SK-N-SH (cell line): ENCODE measurements at regions not wholly inside any gene's neighbourhood (a gene's known extent, or its start where the extent isn't known, plus 50 kb on each side); places are given as distances from the start of the nearest gene placed in this dataset.

Experiments used
- CTCF ChIA-PET: fragments of 300-600, 350-600 bp; formaldehyde crosslinking; extraction: SDS; loops from one replicate; lab custom pipeline; 2021; lab: Yijun Ruan, JAX
- POLR2A ChIA-PET: fragments of 350-600 bp; sonication (Branson Sonifier 250); formaldehyde crosslinking; extraction: SDS; loops from one replicate; lab custom pipeline; 2020; ENCODE audit warnings: antibody characterized with exemption, inconsistent platforms; lab: Yijun Ruan, JAX
- DNase-seq: peaks from one replicate; pipeline ENCODE4 v3.0.0; 2012
- H2AFZ ChIP-seq: fragments of 200-600 bp; sonication (generic); 2 replicates; pipeline ENCODE4 v1.8.1; 2016; ENCODE audit warnings: antibody characterized with exemption, mild to moderate bottlenecking, low read depth
- H3F3A ChIP-seq: fragments of 200-600 bp; sonication (generic); replicated peaks from 2 replicates; pipeline ENCODE3; 2016; ENCODE audit warnings: antibody characterized with exemption, mild to moderate bottlenecking; ENCODE audit not compliant: insufficient read depth
- H3K27ac ChIP-seq, 2 experiments: fragments of 200-500 bp in 1 of 2; fragments of 200-600 bp in 1 of 2; sonication (Bioruptor generic) in 1 of 2; sonication (generic), shearing (Covaris generic) in 1 of 2; 2 replicates each; pipeline versions ENCODE4 v1.5.1 to v1.6.1; 2014 to 2016; ENCODE audit warnings: low read depth in 2 of 2, inconsistent platforms in 1 of 2, low read length in 1 of 2, mild to moderate bottlenecking in 1 of 2, mixed read lengths in 1 of 2
- H3K27me3 ChIP-seq: fragments of 200-600 bp; sonication (generic), shearing (Covaris generic); 2 replicates; pipeline ENCODE4 v1.6.1; 2016; ENCODE audit warnings: mixed run types; ENCODE audit not compliant: insufficient read depth
- H3K36me3 ChIP-seq, 2 experiments: fragments of 200-500 bp in 1 of 2; fragments of 200-600 bp in 1 of 2; sonication (Bioruptor generic) in 1 of 2; sonication (generic) in 1 of 2; replicated peaks in 1 of 2; 2 replicates each; pipeline versions ENCODE3 to v1.5.1; 2014 to 2016; ENCODE audit warnings: low read length in 1 of 2, mild to moderate bottlenecking in 1 of 2; ENCODE audit not compliant: insufficient read depth in 2 of 2, control insufficient read depth in 1 of 2
- H3K4me1 ChIP-seq, 2 experiments: fragments of 200-500 bp in 1 of 2; fragments of 200-600 bp in 1 of 2; sonication (Bioruptor generic) in 1 of 2; sonication (generic), shearing (Covaris generic) in 1 of 2; 2 replicates each; pipeline versions ENCODE4 v1.5.1 to v1.6.1; 2014 to 2016; ENCODE audit warnings: low read depth in 1 of 2, low read length in 1 of 2, mixed run types in 1 of 2; ENCODE audit not compliant: insufficient read depth in 2 of 2, control insufficient read depth in 1 of 2
- H3K4me2 ChIP-seq: fragments of 200-600 bp; sonication (generic), shearing (Covaris generic); 2 replicates; pipeline ENCODE4 v1.6.1; 2017; ENCODE audit warnings: mixed run types
- H3K4me3 ChIP-seq, 2 experiments: fragments of 200-500 bp in 1 of 2; fragments of 200-600 bp in 1 of 2; sonication (Bioruptor generic) in 1 of 2; sonication (generic), shearing (Covaris generic) in 1 of 2; 2 replicates each; pipeline versions ENCODE4 v1.5.1 to v1.8.1; 2014 to 2016; ENCODE audit warnings: low read depth in 2 of 2, inconsistent platforms in 1 of 2, low read length in 1 of 2, mild to moderate bottlenecking in 1 of 2, mixed read lengths in 1 of 2, moderate library complexity in 1 of 2
- H3K79me2 ChIP-seq: fragments of 200-600 bp; sonication (generic); 2 replicates; pipeline ENCODE4 v1.8.1; 2017; ENCODE audit warnings: mild to moderate bottlenecking; ENCODE audit not compliant: insufficient read depth
- H3K9ac ChIP-seq: fragments of 200-600 bp; sonication (generic); 2 replicates; pipeline ENCODE4 v1.6.1; 2017; ENCODE audit warnings: mixed run types
- H3K9me2 ChIP-seq: fragments of 200-600 bp; sonication (generic); 2 replicates; pipeline ENCODE4 v1.6.1; 2017; ENCODE audit warnings: mixed run types
- H3K9me3 ChIP-seq: fragments of 200-600 bp; sonication (generic); 2 replicates; pipeline ENCODE4 v1.6.1; 2017; ENCODE audit warnings: mixed run types, mild to moderate bottlenecking, moderate library complexity
- H4K20me1 ChIP-seq: fragments of 200-600 bp; sonication (generic); 2 replicates; pipeline ENCODE4 v1.6.1; 2017; ENCODE audit warnings: mild to moderate bottlenecking, mixed run types; ENCODE audit not compliant: insufficient read depth
- CHD2 ChIP-seq: fragments of 150-350 bp; IDR thresholded peaks from 2 replicates; pipeline ENCODE4 v1.6.1; 2018; ENCODE audit warnings: low read length; ENCODE audit not compliant: partially characterized antibody
- ELF1 ChIP-seq: IDR thresholded peaks from 2 replicates; pipeline ENCODE4 v1.4.0; 2012
- FOXM1 ChIP-seq: IDR thresholded peaks from 2 replicates; pipeline ENCODE4 v1.4.0; 2012; ENCODE audit warnings: low read depth, mild to moderate bottlenecking
- GATA2 ChIP-seq: sonication (generic); formaldehyde crosslinking; IDR thresholded peaks from 2 replicates; pipeline ENCODE4 v1.5.0; 2020; ENCODE audit warnings: mild to moderate bottlenecking, missing genetic modification reagents
- MAX ChIP-seq: IDR thresholded peaks from 2 replicates; pipeline ENCODE4 v1.4.0; 2012; ENCODE audit warnings: low read depth
- MEF2A ChIP-seq: IDR thresholded peaks from 2 replicates; pipeline ENCODE4 v1.4.0; 2012; ENCODE audit warnings: low read depth, borderline replicate concordance
- POLR2AphosphoS5 ChIP-seq: IDR thresholded peaks from 2 replicates; pipeline ENCODE4 v1.6.1; 2012; ENCODE audit warnings: low read depth, low read length
- TAF1 ChIP-seq: IDR thresholded peaks from 2 replicates; pipeline ENCODE4 v1.6.1; 2012; ENCODE audit warnings: low read depth, mild to moderate bottlenecking, low read length, moderate library complexity, borderline replicate concordance
- USF2 ChIP-seq: fragments of 150-350 bp; IDR thresholded peaks from 2 replicates; pipeline ENCODE4 v1.6.1; 2017; ENCODE audit warnings: antibody characterized with exemption, low read length, low read depth, borderline replicate concordance
- WGBS: methylation state at CpG from one replicate; pipeline ENCODE4 v1.1.6; 2017; ENCODE audit warnings: low lambda C conversion rate; 5-methylcytosine and 5-hydroxymethylcytosine counted together
- TF ChIP-seq, protein P1 (sequence below): IDR thresholded peaks from 2 replicates; pipeline ENCODE4 v1.6.1; 2012; ENCODE audit warnings: mild to moderate bottlenecking, low read depth, low read length, moderate library complexity

DNA sequence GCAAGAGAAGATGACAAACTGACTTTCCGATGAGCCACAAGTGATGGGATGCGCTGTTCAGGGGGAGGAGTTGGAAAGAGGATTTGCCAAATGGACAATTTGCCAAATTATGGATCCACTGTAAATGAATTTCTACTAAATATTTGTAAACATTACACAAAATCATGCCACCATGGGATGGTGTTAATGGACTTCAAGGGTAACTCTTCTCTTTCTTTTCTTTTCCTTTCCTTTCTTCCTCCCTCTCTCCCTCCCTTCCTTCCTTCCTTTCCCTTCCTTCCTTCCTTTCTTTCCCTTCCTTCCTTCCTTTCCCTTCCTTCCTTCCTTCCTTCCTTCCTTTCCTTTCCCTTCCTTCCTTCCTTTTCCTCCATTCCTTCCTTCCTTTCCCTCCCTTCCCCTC is 76.0 kb upstream of the PEG3 start (continued):
- TF ChIP-seq ELF1: no peak

GRCh38 chr19:56917529-56917928 is 77.0 kb upstream of the PEG3 start:
- no peak overlapping the region for H3K4me2 ChIP-seq
- 2% methylated on average over 6 of the region's 6 CpGs for WGBS
- no peaks in the 10 kb centered on the region for H3K36me3 ChIP-seq

DNA sequence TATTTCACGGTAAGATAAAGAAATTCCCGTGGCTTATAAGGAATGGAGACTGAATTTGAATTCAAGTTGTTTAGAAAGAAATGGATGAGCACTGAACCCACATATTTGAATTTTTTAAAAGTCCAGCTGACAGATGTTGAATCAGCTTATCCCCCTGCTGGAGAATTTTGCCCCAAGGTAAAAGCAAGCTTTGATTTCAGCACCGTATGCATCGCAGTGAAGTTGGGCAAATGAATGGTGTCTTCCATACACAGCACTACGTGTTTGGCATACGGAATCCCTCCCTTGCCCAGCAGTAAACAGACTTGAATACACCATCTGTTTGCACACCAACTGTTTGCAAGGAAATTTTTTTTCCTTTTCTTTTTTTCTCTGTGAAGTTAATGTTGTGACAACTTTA is 77.5 kb upstream of the PEG3 start:
- Histone ChIP-seq H3K4me2 (no peak overlapping the region), H3K9me3 (no peaks in the 10 kb centered on the region), H3K79me2 (no peaks in the 10 kb centered on the region), H3K4me1 (no peaks in the 10 kb centered on the region), H3K27ac (no peak overlapping the region), H3K9ac (no peak overlapping the region), H3K36me3 (no peaks in the 10 kb centered on the region)
- no peak for DNase-seq
- WGBS: 2% methylated on average over 6 of the region's 6 CpGs
- CTCF ChIA-PET: interaction anchor here (1.4 kb wide), 1 partner anchor 148 kb away, joined by 4 read pairs; no protein-coding TSS in a partner anchor
- no peak for TF ChIP-seq USF2
- no peak for TF ChIP-seq MEF2A
- TF ChIP-seq, protein P1, sequence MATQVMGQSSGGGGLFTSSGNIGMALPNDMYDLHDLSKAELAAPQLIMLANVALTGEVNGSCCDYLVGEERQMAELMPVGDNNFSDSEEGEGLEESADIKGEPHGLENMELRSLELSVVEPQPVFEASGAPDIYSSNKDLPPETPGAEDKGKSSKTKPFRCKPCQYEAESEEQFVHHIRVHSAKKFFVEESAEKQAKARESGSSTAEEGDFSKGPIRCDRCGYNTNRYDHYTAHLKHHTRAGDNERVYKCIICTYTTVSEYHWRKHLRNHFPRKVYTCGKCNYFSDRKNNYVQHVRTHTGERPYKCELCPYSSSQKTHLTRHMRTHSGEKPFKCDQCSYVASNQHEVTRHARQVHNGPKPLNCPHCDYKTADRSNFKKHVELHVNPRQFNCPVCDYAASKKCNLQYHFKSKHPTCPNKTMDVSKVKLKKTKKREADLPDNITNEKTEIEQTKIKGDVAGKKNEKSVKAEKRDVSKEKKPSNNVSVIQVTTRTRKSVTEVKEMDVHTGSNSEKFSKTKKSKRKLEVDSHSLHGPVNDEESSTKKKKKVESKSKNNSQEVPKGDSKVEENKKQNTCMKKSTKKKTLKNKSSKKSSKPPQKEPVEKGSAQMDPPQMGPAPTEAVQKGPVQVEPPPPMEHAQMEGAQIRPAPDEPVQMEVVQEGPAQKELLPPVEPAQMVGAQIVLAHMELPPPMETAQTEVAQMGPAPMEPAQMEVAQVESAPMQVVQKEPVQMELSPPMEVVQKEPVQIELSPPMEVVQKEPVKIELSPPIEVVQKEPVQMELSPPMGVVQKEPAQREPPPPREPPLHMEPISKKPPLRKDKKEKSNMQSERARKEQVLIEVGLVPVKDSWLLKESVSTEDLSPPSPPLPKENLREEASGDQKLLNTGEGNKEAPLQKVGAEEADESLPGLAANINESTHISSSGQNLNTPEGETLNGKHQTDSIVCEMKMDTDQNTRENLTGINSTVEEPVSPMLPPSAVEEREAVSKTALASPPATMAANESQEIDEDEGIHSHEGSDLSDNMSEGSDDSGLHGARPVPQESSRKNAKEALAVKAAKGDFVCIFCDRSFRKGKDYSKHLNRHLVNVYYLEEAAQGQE: no peak
- TF ChIP-seq CHD2: no peak
- TF ChIP-seq POLR2AphosphoS5: no peak
- no peak for TF ChIP-seq TAF1
- no peak for TF ChIP-seq MAX
- TF ChIP-seq, all 33 proteins: peak for 0
- no peak overlapping the region for H3K4me3 ChIP-seq
- POLR2A ChIA-PET: no interaction called here
- no peaks in the 10 kb centered on the region for H3F3A ChIP-seq
- H4K20me1 ChIP-seq: no peaks in the 10 kb centered on the region
- no peak overlapping the region for H2AFZ ChIP-seq
- no peaks in the 10 kb centered on the region for H3K27me3 ChIP-seq
- H3K9me2 ChIP-seq: no peaks in the 10 kb centered on the region; the same call in 1 of the 2 replicates

More at GRCh38 chr19:56917529-56917928, 77.0 kb upstream of the PEG3 start:
- POLR2A ChIA-PET: no interaction called here
- Histone ChIP-seq H3K9ac (no peak overlapping the region), H2AFZ (no peak overlapping the region), H3F3A (no peaks in the 10 kb centered on the region), H3K9me3 (no peaks in the 10 kb centered on the region), H3K9me2 (no peaks in the 10 kb centered on the region; the same call in 1 of the 2 replicates), H3K4me3 (no peak overlapping the region), H3K27me3 (no peaks in the 10 kb centered on the region), H3K4me1 (no peaks in the 10 kb centered on the region), H3K79me2 (no peaks in the 10 kb centered on the region), H3K27ac (no peak overlapping the region), H4K20me1 (no peaks in the 10 kb centered on the region)
- DNase-seq: no peak
- CTCF ChIA-PET: interaction anchor here (1.4 kb wide), 1 partner anchor 148 kb away, joined by 4 read pairs; no protein-coding TSS in a partner anchor
- TF ChIP-seq GATA2 (CRISPR knock-in tag) (no peak), FOXM1 (no peak)
